CD14-positive monocyte (primary cell): ENCODE measurements at regions not wholly inside any gene's neighbourhood (a gene's known extent, or its start where the extent isn't known, plus 50 kb on each side); places are given as distances from the start of the nearest gene placed in this dataset.

Source experiments
- DNase-seq, 3 donors: peaks; one replicate each; pipeline ENCODE4 v3.0.0-alpha.2; 2011 to 2022
- H2AFZ ChIP-seq: 2 replicates; pipeline ENCODE4 v1.6.0; 2012; ENCODE audit warnings: mild to moderate bottlenecking, low read depth, low read length, inconsistent platforms; ENCODE audit not compliant: insufficient read depth, poor library complexity, severe bottlenecking
- H3K27ac ChIP-seq, 2 donors: 1 replicate in 1 of 2; 2 replicates in 1 of 2; pipeline ENCODE4 v1.5.1; 2012 to 2013; ENCODE audit warnings: low read length in 2 of 2, control low read depth in 1 of 2, inconsistent platforms in 1 of 2, low read depth in 1 of 2, mild to moderate bottlenecking in 1 of 2
- H3K27me3 ChIP-seq, 2 donors: one replicate each; pipeline versions ENCODE4 v1.6.0 to v1.6.1; 2011 to 2013; ENCODE audit warnings: low read length in 2 of 2; ENCODE audit not compliant: control insufficient read depth in 2 of 2, insufficient read depth in 2 of 2
- H3K36me3 ChIP-seq, 2 donors: replicated peaks in 1 of 2; 1 replicate in 1 of 2; 2 replicates in 1 of 2; pipeline versions ENCODE4 v1.5.1 to v1.6.1; 2012 to 2013; ENCODE audit warnings: low read length in 2 of 2, control low read depth in 1 of 2, inconsistent platforms in 1 of 2, mild to moderate bottlenecking in 1 of 2; ENCODE audit not compliant: insufficient read depth in 2 of 2, control insufficient read depth in 1 of 2
- H3K4me1 ChIP-seq, 2 donors: 1 replicate in 1 of 2; 2 replicates in 1 of 2; pipeline versions ENCODE4 v1.5.1 to v1.6.1; 2012 to 2013; ENCODE audit warnings: low read length in 2 of 2, control low read depth in 1 of 2, inconsistent platforms in 1 of 2, mild to moderate bottlenecking in 1 of 2, moderate library complexity in 1 of 2; ENCODE audit not compliant: insufficient read depth in 2 of 2, control insufficient read depth in 1 of 2
- H3K4me2 ChIP-seq: replicated peaks from 2 replicates; pipeline ENCODE3; 2012; ENCODE audit warnings: low read length, moderate library complexity, mild to moderate bottlenecking; ENCODE audit not compliant: poor library complexity, severe bottlenecking; ENCODE audit errors: extremely low read depth
- H3K4me3 ChIP-seq, 3 experiments: fragments of 200-600 bp in 1 of 3; sonication (generic) in 1 of 3; replicated peaks in 1 of 3; 1 replicate in 2 of 3; 2 replicates in 1 of 3; pipeline ENCODE4 v1.5.1; 2011 to 2013; ENCODE audit warnings: low read length in 3 of 3, mild to moderate bottlenecking in 3 of 3, control low read depth in 2 of 3, low read depth in 2 of 3, inconsistent platforms in 1 of 3, moderate library complexity in 1 of 3
- H3K79me2 ChIP-seq: 2 replicates; pipeline ENCODE4 v1.6.0; 2012; ENCODE audit warnings: mild to moderate bottlenecking, control low read depth, inconsistent platforms, low read length, moderate library complexity; ENCODE audit not compliant: insufficient read depth
- H3K9ac ChIP-seq: 2 replicates; pipeline ENCODE4 v1.6.0; 2017; ENCODE audit warnings: low read length, mild to moderate bottlenecking; ENCODE audit not compliant: insufficient read depth, poor library complexity, severe bottlenecking
- H3K9me3 ChIP-seq, 2 donors: replicated peaks in 1 of 2; 1 replicate in 1 of 2; 2 replicates in 1 of 2; pipeline versions ENCODE4 v1.5.1 to v1.6.1; 2012 to 2013; ENCODE audit warnings: low read length in 2 of 2, control low read depth in 1 of 2; ENCODE audit not compliant: control insufficient read depth in 1 of 2, insufficient read depth in 1 of 2
- H4K20me1 ChIP-seq: 2 replicates; pipeline ENCODE4 v1.6.0; 2012; ENCODE audit warnings: mild to moderate bottlenecking, low read length, control low read depth, moderate library complexity; ENCODE audit not compliant: insufficient read depth
- H3K27ac Mint-ChIP-seq, 7 donors: one replicate each; pipeline ENCODE4 v1.8.0; 2020; ENCODE audit warnings: mild to moderate bottlenecking in 7 of 7, mixed read lengths in 7 of 7, moderate library complexity in 6 of 7, inconsistent platforms in 2 of 7
- H3K27me3 Mint-ChIP-seq, 3 donors: one replicate each; pipeline ENCODE4 v1.8.0; 2021 to 2022; ENCODE audit warnings: low read depth in 3 of 3, mild to moderate bottlenecking in 3 of 3, mixed read lengths in 3 of 3, moderate library complexity in 3 of 3, inconsistent platforms in 1 of 3
- H3K36me3 Mint-ChIP-seq, 2 donors: one replicate each; pipeline ENCODE4 v1.8.0; 2020; ENCODE audit warnings: mixed read lengths in 2 of 2, inconsistent platforms in 1 of 2, mild to moderate bottlenecking in 1 of 2
- H3K4me1 Mint-ChIP-seq: one replicate; pipeline ENCODE4 v1.8.0; 2020; ENCODE audit warnings: mild to moderate bottlenecking, mixed read lengths
- H3K4me3 Mint-ChIP-seq, 2 donors: one replicate each; pipeline ENCODE4 v1.8.0; 2020; ENCODE audit warnings: mild to moderate bottlenecking in 2 of 2, mixed read lengths in 2 of 2, moderate library complexity in 1 of 2
- H3K9me3 Mint-ChIP-seq, 7 donors: one replicate each; pipeline ENCODE4 v1.8.0; 2020 to 2022; ENCODE audit warnings: mixed read lengths in 7 of 7, mild to moderate bottlenecking in 6 of 7, moderate library complexity in 6 of 7, inconsistent platforms in 2 of 7
- WGBS: methylation state at CpG from one replicate; pipeline ENCODE4 v1.1.5; 2013; ENCODE audit warnings: missing lambda C conversion rate; ENCODE audit not compliant: insufficient coverage; 5-methylcytosine and 5-hydroxymethylcytosine counted together
- intact Hi-C, 2 donors: fragments of 100-400 bp; cut with micrococcal nuclease; formaldehyde crosslinking; loops; one replicate each; pipeline versions ENCODE4 v1.15.0 to v1.15.1; 2023
- TF ChIP-seq, protein P1 (sequence below): fragments of 200-600 bp; IDR thresholded peaks from one replicate; pipeline ENCODE4 v1.8.0; 2022; ENCODE audit warnings: antibody characterized with exemption, mild to moderate bottlenecking

DNA sequence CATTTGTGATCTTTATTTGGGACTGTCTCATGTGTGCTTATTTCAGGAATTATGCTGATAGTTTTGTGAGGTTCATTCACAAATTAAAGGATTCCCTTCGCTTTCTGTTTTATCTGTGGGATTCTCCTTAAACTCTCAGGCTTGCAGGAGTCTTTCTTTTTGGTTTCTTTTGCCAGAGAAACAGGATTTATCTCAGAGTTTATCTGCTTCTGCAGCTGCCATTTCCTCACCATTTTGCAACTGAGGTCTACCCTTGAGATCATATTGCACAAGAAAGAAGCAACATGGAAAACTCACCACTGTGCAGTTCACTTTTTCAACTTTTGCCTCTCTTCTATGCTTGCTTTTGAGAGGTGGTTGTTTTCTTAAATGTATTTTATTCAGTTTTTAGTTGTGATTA is 201.0 kb downstream of the PRL start:
- Histone ChIP-seq H2AFZ (peak overlapping the region; percentile 31), H3K36me3 (no peaks in the 10 kb centered on the region), H3K4me2 (no peak overlapping the region), H3K27ac (peak overlapping the region in 1 of 2 donors; percentile 16), H3K79me2 (no peaks in the 10 kb centered on the region), H3K9ac (no peak overlapping the region), H3K4me1 (peaks cover 9 to 10% of the 10 kb centered on the region in 2 donors), H3K4me3 (no peak overlapping the region), H3K9me3 (no peaks in the 10 kb centered on the region), H3K27me3 (no peaks in the 10 kb centered on the region), H4K20me1 (no peaks in the 10 kb centered on the region)
- Mint-ChIP-seq H3K27ac (peak overlapping the region in 1 of 7 donors; percentile 6), H3K9me3 (peaks cover 0 to 5% (median 0%) of the 10 kb centered on the region in 7 donors), H3K27me3 (no peaks in the 10 kb centered on the region), H3K36me3 (no peaks in the 10 kb centered on the region), H3K4me1 (peaks cover 9% of the 10 kb centered on the region), H3K4me3 (no peak overlapping the region)
- no peak for DNase-seq
- intact Hi-C loops: no loop called here
- WGBS: no CpG with 5 or more reads among the region's 1 CpG
- TF ChIP-seq, protein P1, sequence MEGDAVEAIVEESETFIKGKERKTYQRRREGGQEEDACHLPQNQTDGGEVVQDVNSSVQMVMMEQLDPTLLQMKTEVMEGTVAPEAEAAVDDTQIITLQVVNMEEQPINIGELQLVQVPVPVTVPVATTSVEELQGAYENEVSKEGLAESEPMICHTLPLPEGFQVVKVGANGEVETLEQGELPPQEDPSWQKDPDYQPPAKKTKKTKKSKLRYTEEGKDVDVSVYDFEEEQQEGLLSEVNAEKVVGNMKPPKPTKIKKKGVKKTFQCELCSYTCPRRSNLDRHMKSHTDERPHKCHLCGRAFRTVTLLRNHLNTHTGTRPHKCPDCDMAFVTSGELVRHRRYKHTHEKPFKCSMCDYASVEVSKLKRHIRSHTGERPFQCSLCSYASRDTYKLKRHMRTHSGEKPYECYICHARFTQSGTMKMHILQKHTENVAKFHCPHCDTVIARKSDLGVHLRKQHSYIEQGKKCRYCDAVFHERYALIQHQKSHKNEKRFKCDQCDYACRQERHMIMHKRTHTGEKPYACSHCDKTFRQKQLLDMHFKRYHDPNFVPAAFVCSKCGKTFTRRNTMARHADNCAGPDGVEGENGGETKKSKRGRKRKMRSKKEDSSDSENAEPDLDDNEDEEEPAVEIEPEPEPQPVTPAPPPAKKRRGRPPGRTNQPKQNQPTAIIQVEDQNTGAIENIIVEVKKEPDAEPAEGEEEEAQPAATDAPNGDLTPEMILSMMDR: no peak

DNA sequence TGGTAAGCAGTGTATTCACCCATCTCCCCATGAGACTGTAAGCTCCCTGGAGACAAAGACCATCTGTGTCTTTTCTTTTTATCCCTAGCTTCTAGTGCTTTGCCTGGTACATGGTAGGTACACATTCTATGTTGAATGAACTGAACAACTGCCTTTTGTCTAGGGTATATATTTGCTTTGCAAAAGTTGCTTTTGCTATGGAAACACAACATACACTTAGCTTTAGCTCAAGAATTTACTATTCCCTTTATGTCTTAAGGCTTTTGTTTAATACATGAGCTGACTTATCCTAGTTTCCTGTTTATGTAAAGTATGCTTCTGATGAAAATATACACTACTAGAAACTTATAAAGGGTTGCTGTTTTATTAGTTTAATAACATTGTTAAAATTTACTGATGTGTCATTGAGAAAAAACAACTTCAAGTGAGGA is 198.2 kb downstream of the PRL start:
- intact Hi-C loops: no loop called here

More for the DNA sequence above, 198.2 kb downstream of the PRL start:
- Histone ChIP-seq H3K79me2 (no peaks in the 10 kb centered on the region), H3K36me3 (no peaks in the 10 kb centered on the region), H4K20me1 (no peaks in the 10 kb centered on the region), H3K4me1 (peaks cover 9 to 12% of the 10 kb centered on the region in 2 donors), H3K27me3 (no peaks in the 10 kb centered on the region), H3K27ac (no peak overlapping the region), H2AFZ (peak overlapping the region; percentile 24), H3K9me3 (no peaks in the 10 kb centered on the region), H3K4me3 (no peak overlapping the region), H3K9ac (no peak overlapping the region), H3K4me2 (no peak overlapping the region)
- Mint-ChIP-seq H3K4me3 (no peak overlapping the region), H3K27ac (no peak overlapping the region), H3K4me1 (peaks cover 11% of the 10 kb centered on the region), H3K9me3 (peaks cover 0 to 7% (median 3%) of the 10 kb centered on the region in 7 donors), H3K36me3 (no peaks in the 10 kb centered on the region), H3K27me3 (no peaks in the 10 kb centered on the region)
- DNase-seq: no peak
- TF ChIP-seq, protein P1: no peak
